GM19452 (cell line): ENCODE measurements at regions not wholly inside any gene's neighbourhood (a gene's known extent, or its start where the extent isn't known, plus 50 kb on each side); places are given as distances from the start of the nearest gene placed in this dataset.

Experiments
- ATAC-seq: cut with Tn5 transposase; IDR thresholded peaks from one replicate; pipeline ENCODE4 v1.9.1; 2021; ENCODE audit not compliant: unreplicated experiment

DNA sequence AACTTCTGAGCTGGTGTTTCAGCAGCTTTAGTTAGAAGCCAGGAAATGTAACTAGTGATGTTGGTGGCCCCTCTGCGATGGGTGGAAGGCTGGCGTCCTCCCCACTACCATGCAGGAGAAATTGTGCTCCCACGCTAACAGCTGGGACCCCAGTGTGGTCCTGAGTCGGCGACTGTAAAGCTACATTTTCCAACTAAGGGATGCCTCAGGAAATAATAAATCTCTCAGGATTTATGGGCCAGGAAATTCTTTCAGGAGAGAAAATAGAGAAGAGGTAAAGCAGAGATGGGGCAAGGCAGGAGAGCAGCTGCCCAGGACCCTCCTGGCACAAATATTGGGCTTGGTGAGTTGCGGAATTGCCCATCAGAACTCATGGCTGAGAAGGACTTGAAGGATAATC is 186.9 kb downstream of the OPA1 start:
- ATAC-seq = no peak

DNA sequence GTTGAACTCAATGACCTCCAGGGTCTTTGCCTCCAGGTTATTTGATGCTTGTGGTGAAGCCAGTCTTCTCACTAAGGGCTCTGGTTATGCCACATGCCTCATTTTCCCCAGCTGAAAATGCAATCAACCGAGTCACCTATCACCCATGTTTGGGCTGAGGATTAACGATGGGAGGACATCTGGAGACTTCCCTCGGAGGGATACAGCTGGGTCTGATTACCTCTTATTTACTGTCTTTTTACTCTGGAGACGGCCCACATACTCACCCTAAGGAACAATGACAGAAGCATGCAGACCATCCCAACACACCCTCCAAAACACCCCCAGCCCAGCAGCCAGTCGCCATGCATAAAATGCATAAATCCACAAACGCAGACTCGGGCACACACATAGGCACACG is 187.4 kb downstream of the OPA1 start:
- no peak for ATAC-seq

DNA sequence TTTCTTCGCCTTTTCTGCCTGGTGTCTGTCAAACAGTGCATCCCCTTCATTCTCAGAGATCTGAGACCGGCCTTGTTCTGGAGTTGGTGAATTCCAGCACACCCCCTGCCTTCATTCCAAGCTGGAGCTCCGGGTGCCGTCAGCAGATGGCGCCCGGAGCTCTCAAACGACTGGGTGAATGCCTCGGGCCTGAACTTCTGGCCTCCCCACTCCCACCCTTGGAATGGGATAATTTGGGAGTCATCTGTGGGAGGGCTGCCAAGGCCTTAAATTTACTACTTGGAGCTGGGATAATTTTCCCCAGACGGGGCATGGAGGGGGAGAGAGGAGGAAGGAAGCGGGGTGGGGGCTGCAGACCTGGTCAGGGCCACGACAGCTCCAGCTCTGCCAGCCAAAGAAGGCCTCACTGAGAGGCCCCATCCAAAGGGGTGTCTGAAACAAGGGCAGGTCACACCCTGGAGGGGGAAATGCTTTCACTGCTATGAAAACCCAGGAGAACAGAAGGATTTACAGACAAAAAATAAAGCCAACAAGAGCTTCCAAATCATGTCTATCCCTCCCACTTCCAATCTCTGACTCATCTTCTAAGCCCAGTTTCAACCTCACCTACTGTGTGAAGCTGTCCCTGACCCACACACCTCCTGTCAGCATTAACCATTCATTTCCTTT is 187.9 kb downstream of the OPA1 start:
- no peak for ATAC-seq

DNA sequence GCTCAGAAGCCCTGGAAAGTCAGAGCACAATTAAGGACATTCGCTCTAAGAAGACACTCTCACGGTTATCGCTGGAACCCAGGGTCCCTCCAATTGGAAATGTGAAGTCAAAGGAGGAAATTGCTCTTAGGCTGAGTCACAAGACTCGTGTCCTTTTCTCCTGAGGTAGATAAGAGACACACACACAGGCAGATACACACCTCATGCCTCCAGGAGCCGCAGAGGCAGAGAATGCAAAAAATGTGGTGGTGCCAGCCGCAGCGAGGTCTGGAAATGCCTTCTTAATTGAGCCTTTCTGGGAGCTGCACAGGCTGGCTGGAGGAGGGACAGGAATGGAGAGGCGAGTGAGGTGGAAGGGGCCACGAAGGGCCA is 189.3 kb downstream of the OPA1 start:
- no peak for ATAC-seq

DNA sequence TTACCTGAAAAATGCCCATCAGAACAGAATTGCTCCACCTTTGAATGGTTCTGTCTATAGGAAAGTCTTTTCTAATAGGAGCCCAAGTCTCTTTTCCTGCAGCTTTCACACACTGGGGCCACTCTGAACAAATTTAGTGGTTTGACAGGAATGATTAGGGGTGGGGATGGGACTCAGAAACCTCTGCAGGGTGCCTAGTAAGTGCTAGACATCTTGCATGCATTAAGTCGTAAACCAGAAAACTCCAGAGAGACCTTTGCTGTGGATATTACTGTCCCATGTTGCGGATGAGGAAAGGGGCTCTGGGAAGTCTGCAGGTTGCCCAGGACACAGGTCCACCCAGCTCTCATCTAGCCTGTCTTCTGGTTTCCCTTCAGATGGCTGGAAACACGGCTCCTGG is 189.7 kb downstream of the OPA1 start:
- ATAC-seq = no peak

DNA sequence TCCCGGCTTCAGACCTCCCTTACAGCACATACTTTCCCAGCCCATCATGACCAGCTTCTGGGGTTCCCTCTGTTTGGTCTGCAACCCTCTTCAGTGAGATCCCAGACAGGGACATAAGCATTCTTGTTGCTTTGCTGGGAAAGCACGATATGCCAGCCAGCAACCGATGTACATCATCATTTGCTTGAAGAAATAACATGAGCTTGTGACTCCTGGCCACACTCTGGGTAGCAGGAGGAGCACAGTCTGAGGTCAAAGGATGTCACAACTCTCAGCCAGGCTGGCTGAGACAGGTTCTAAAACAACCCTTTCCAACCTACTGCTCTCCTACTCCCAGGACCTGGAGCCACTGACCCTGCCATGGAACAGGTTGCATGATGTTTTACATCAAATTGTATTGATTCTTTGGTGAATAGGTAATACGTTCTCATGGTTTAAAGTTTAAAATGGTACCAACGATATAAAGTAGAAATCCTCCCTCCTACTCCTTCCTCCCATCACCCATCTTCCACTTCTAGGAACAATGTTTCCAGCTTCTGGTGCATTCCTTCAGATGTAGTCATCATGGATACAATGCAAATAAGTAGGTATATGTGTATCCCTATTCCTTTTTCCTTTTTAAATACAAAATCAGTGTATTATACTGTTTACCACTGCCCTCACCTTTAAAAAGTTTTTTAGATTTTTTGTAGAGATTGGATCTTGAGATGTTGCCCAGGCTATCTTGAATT is 190.3 kb downstream of the OPA1 start:
- ATAC-seq = no peak

DNA sequence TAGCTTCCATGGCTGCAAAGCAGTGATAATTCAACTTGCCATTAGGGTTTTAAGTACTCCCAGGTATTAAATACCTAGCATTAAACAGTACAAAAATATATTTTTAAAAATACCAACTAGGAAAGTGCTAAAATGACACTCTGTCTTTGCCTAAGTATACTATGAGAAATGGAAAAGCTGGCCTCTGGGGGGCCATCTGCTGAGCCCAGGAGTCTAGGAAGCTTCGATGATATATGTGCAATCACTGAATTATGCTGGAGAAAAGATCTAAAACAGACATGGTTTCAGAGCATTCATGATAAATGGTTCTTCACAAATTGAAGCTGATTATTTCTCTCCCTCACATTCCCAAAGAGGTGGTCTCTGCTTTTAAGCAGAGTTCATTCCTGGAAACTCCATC is 191.8 kb downstream of the OPA1 start:
- no peak for ATAC-seq

DNA sequence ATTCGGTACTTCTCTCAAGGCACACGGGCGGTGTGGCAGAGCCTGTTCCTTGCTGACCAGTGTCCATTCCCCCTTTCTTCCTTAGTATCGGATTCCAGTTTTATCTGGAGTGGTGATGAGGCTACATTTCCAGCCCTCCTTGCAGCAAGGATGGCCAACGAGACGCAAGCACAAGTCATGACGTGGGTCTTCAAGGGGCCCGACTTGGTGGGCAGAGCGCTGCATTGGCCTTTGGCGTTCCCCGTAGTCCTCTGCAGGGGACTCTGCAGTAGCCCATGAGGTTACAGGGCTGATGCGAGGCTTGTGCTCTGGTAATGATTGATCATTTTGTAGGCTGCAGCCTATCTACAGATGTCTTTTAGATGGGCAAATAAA is 194.5 kb downstream of the OPA1 start:
- ATAC-seq = no peak

DNA sequence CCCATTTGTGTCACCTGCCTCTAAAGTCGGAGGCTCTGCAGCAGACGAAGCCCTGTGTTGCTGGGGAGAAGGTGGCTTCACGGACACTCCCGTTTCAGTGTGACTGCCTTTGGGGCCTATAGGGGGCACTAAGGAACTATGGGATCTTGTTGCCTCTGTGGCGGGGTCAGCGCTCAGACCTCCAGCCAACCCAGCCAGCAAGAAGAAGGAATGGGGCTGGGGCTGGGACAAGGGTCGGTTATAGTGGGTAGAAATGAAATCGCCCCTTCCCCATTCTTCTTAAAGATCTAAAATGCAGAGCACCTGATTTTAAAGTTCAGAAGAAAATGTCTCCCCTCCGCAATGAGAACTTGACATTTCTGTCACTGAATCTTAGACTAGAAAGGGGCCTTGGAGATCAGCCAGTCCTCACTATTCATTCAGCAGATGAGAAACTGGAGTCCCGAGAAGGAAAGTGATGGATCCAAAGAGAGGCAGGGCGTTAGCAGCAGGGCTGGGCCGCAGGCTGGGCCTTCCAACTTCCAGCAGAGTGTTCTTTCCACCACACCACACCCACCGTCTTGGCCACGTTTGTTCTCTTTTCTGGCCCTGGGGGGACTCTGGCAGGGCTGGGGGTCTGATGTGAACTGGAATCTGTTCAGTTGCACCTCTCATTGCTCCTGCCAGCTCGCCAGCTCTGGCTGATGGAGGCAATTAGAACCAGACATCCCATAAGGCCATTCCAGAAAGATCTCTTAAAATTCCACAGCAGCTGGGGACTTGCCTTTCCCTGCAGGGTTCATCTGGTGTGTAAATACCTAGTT is 195.4 kb downstream of the OPA1 start:
- ATAC-seq = peak; percentile 71

DNA sequence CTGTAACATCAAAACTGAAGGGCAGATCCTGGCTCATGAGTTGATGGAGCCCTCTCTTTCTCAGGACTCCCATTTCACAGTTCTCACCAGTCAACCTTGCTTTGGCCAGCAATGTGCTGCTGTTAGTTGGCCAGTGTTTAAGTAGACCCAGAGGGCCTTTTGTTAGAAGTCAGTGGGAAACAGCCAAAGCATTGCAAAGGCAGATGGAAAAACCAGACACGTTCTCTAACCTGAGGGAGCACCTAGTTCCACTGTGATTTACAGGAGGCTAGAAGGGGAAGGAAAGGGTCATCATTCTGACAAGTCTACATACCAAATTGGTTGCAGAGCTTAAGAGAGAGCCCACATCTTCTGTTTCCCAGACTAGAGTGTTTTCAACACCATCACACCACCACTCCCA is 196.4 kb downstream of the OPA1 start:
- ATAC-seq = no peak

DNA sequence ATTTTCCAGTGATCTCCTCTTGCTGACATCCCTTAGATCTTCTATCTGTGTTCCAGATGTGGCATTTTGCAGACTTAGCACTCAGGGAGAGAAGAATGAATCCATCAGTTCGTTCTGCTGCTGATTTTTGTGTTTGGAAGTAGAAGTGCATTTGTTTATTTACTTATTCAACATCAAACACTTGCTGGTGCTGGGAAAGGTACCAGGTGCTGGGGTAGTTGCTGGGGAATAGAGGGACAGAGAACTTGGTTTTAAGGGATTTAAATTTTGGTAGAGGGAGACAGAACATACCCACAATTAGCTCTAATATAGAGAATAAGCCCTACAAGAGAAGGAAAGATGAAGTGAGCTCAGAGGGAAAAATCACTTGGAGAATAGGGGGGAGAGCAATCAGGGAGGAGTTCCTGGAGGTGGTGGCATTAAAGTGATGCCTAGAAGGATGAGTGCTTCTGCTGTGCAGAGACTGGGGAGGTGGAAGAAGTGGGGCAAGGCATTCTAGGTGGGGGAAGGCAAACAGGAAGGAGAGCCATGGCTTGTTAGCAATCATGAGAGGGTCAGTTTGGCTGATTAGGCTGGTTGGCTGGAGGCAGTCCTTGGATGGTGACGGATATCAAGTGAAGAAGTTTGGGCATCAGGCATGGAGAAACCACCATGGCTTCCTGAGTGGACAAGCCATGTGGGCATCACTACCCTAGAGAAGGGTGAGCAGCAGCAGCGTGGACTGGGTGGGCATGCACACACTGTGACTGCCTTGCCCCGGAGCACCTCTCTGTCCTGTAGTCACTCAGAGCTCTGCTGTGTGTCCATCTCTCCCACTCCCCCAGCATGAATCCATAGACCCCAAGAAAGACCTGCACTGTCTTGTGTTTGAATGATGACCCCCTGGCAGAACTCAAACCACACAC is 197.3 kb downstream of the OPA1 start:
- ATAC-seq = no peak

DNA sequence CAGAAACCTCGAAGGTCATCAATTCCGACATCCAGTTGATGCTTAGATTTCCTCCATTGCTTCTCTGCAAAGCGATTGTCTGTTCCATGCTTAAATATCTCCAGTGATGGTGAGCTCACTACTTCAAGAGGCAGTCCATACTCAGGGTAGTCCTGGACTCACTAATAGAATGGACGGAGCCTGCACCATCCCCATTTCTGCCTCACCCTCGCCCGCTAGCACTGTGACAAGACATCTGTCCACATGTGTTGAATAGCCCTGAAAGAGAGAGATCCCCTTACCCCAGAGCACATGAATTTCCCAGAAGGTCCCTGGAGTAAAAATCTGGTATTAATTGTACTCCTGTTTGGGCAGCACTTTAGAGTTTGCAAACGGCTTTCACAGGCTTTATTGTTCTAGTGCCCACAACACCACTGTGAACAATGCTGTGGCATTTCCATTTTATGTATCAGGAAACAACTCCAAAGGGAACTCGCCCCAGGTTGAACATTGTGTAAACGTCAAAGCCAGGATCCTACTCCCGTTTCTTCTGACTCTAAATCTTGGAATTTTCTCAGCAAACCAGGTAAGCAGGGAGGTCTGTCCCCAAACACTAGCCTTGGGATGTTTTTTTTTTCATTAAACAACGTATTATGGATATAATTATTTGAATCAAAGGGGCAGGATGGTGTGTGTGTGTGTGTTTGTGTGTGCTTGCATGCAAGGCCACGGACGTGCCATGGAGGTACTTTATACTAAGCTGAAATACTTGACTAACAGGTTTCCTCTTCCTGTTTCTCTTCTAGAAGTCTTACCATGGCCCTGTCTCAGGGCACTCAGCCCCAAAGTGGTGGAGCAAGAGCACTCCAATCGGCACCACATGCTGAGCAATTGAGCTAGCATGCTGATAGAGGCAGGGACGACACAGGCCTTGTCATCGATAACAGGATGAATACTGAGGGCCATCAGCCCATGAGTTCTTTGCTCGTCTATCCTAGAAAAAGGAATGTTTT is 198.3 kb downstream of the OPA1 start:
- ATAC-seq = no peak

DNA sequence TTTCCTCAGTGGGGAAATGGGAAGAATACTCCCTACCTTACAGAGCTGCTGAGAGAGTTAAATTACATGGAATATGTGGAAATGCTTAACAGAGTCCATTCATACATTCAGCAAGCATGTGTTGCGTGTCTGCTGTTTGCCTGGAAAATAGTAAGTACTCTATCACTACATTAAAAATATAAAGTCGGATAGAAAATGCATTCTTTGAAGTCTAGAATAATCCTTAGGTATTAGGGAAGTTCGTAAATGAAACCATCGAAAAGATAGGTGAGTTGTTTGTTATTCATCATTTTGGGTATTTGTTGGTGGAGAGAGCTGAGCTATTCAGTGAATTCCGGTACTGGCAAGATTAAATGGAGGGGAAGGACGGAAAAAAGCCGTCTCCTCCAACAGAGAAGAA is 200.1 kb downstream of the OPA1 start:
- no peak for ATAC-seq

DNA sequence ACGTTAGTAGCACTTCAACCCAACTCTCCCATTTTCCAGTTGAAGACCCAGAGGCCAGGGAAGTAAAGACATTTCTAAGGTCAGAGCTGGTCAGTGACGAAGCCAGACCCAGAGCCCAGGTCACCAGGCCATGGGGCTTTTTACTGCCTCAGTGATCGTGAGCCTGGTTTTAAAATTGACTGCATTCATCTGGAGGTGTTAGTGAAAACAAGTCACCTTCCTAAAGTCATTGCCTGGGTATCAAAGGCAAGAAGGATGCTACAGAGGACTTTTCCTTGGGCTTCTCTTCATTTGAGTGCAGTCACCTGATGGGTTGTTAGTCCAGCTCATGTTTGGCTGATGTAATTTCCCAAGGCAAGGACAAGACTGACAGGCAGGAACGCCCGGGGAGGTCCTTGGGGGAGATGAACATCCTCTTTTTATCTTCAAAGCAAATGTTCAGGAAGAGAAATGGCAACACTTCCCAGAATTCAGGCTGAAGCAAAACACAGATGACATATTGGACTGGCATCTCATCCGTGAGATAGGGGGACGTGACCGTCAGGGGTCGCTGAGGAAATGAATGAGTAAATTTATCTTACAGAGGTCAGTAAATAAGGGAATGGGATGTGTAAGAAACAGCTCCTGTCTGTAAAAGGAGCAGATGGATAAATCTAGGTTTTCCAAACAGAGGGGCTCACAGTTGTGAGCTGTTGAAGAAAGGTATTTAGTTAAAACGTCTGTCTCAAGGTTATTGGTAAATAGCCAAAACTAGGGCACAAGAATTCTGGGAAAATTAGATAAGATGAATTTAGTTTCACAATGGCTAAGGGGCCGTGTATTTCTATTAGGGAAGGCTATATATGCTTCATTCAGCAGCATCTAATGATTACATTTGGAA is 201.2 kb downstream of the OPA1 start:
- ATAC-seq = no peak

DNA sequence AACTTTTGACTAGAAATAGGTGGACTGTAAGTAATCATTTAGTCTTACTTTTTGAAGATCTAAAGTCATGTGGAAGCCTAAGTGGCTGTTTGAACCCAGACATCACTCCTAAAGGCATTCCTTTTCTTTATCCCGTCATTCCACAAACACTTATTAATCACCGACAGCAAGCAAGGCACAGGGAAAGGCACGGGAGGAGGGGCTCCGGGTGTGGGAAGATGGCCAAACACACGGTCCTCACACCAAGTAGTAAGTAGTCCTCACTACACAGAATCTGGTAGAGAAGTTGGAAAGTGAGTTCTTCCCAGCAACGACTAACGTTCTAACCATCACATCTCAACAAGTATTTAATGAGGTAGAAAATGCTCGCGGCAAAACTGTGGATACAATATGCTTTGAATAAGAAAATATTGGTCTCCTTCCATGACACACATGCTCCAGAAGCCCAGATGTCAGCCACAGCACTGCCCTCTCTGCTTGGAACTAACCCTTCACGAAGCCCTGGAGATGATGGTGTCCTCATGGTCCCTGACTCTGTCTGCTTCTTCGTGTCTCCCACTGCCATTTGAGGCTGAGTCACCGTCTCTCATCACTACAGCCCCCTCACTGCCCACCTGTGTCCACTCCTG is 202.2 kb downstream of the OPA1 start:
- ATAC-seq = no peak

DNA sequence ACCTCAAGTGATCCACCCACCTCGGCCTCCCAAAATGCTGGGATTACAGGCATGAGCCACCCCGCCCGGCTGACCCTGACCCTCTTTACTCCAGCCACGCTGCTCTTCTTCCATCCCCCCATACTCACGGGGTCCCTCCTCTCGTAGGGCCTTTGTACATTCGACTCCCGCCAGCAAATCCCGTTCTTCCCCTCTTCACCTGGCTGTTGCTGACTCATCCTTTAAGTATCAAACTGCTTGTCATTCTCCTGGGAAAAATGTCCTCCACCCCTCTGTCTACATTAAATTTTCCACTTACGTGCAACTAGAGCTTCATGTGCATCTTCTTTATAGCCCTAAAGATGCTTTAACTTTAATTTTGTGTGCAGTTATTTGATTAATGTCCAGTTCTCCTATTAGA is 203.1 kb downstream of the OPA1 start:
- ATAC-seq = no peak

DNA sequence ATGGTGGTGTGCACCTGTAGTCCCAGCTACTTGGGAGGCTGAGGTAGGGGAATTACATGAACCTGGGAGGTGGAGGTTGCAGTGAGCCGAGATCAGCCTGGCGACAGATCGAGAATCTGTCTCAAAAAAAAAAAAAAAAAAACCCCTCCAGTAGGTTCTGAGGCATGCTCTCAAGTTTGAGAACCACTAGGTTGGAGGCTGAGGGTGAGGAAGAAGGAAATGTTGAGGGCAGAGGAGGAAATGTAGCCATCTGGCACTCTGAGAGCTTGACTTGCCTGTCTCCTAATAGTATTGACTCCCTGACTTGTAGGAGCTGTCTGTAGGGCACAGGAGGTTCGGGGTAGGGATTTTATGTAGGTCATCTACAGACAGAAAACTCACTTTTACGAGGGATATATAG is 204.6 kb downstream of the OPA1 start:
- no peak for ATAC-seq

DNA sequence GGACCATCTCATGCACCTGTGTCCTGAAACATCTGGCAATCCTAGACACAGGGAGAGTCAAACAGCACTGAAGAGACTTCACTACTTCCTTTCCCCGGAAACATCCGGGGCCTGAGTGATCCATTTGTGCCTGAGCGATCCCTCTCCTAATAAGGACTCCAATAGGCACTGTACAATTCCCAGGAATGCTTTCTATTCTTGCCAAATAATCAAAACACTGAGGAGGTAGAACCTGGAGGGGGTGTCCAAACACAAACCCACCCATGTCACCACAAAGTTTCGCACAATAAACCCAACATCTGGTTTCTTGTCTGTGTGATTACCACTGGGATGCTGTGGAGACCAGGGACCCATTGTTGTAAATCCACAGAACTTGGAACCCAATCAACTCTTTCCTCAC is 205.0 kb downstream of the OPA1 start:
- no peak for ATAC-seq
